Breast epithelium (tissue), 3 donors: ENCODE measurements at regions not wholly inside any gene's neighbourhood (a gene's known extent, or its start where the extent isn't known, plus 50 kb on each side); places are given as distances from the start of the nearest gene placed in this dataset.

Source experiments
- POLR2A ChIP-seq: fragments of 450-650 bp; IDR thresholded peaks from one replicate; pipeline ENCODE4 v1.6.1; 2016; ENCODE audit warnings: antibody characterized with exemption, mild to moderate bottlenecking, moderate library complexity
- TF ChIP-seq, protein P1 (sequence below), 3 donors: fragments of 450-650 bp; IDR thresholded peaks; one replicate each; pipeline ENCODE4 v1.5.1; 2016 to 2017; ENCODE audit warnings: antibody characterized with exemption in 3 of 3, mild to moderate bottlenecking in 3 of 3, moderate library complexity in 3 of 3

DNA sequence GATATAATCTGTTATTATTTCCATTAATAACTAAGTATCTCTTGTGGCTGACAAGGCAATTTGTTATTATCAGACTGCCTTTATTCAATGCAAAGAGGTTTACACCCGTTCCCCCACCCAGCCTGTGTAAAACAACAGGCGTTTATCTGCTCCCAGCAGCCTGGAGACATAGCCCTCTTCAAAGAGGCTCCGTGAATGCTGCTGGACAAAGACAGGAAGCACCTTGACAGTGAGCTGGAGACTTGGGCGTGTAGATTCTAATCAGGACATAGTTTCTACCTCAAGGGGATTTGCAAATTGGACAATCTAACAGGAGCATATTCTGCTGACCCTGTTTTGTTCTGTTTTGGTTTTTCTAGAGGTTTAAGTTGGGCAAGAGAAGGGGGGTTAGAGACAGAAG, 733.0 kb upstream of the KIRREL3 start:
- TF ChIP-seq, protein P1, sequence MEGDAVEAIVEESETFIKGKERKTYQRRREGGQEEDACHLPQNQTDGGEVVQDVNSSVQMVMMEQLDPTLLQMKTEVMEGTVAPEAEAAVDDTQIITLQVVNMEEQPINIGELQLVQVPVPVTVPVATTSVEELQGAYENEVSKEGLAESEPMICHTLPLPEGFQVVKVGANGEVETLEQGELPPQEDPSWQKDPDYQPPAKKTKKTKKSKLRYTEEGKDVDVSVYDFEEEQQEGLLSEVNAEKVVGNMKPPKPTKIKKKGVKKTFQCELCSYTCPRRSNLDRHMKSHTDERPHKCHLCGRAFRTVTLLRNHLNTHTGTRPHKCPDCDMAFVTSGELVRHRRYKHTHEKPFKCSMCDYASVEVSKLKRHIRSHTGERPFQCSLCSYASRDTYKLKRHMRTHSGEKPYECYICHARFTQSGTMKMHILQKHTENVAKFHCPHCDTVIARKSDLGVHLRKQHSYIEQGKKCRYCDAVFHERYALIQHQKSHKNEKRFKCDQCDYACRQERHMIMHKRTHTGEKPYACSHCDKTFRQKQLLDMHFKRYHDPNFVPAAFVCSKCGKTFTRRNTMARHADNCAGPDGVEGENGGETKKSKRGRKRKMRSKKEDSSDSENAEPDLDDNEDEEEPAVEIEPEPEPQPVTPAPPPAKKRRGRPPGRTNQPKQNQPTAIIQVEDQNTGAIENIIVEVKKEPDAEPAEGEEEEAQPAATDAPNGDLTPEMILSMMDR (IDR thresholded peaks at IDR 0.05): no peak
- TF ChIP-seq POLR2A: no peak
